ENCODE measurements at regions not wholly inside any gene's neighbourhood (a gene's known extent, or its start where the extent isn't known, plus 50 kb on each side); places are given as distances from the start of the nearest gene placed in this dataset.

DNA sequence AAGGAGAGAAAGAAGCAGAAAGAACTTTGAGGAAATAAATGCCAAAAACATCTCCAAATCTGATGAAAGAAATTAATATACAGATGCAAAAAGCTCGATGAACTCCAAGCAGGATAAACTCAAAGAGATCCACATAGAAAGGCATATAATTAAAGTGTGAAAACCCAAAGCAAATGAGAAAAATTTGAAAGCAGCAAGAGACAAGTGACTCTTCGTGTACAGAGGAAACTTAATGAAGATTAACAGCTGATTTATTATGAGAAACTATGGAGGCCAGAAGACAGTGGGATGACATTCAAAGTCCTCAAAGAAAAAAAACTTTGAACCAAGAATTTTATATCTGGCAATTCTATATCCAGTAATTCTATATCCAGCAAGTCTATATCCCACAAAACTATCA is 163.0 kb upstream of the TMCC3 start:
- DNase-seq, result no peak

DNA sequence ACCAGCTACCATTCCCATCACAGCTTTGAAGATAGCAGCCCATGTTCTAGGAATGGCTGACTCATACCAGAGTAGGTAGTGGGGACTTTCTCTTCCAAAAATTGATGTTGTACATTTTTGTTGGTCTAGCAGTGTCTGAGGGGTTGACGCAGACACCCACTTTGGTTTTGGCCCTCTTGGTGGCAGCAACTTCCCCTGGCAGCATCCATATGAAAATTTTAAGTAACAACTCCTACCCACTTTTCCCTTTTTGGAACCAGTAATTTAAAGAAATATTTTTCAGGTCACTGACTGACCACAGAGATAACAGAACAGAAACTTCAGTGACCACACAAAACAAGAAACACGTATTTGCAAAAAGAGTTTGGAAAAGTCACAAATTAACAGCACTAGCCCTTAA is 162.0 kb upstream of the TMCC3 start:
- no peak for DNase-seq

DNA sequence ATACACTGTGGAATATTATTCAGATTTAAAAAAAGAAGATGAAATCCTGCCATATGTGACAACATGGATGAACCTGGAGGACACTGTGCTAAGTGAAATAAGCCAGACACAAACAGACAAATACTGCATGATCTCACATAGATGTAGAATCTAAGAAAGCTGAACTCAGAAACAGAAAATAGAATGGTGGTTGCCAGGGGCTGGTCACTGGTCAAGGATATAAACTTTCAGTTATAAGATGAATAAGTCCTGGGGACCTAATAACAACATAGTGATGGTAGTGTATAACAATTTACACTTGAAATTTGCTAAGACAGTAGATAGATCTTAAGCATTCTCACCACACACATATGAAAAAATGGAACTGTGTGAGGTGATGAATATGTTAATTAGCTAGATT is 161.3 kb upstream of the TMCC3 start:
- no peak for DNase-seq

DNA sequence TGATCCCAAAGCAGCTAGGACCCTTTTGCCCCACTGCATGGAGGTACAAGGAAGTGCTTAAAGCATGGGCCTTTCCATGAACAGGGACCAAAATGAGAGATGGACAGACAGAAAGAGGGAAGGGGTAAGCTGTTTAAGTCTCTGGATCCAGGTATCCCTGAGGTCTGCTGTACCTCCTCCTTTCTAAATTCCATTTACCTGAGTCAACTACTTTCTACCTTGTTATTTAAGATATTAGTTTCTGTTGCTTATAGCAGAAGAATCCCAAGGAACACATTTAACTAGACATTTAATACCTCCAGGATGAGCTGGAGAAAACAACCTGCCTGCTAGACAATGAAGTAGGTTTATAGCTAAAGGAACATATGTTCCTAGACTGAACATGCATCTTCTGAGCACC is 157.6 kb upstream of the TMCC3 start:
- DNase-seq, result no peak

DNA sequence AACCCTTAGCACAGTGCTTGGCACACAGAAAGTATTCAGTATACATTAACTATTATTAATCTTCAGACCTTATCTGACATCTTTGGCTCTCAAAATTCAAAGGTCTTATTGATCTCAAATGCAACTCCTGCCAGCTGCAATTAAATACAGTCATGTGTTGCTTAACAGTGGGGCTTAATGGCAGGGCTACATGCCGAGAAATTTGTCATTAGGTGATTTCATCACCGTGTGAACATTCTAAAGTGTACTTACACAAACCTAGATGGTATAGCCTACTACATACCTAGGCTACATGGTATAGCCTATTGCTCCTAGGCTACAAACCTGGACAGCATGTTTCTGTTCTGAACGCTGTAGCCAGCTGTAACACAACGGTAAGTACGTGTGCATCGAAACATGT is 156.3 kb upstream of the TMCC3 start:
- no peak for DNase-seq

DNA sequence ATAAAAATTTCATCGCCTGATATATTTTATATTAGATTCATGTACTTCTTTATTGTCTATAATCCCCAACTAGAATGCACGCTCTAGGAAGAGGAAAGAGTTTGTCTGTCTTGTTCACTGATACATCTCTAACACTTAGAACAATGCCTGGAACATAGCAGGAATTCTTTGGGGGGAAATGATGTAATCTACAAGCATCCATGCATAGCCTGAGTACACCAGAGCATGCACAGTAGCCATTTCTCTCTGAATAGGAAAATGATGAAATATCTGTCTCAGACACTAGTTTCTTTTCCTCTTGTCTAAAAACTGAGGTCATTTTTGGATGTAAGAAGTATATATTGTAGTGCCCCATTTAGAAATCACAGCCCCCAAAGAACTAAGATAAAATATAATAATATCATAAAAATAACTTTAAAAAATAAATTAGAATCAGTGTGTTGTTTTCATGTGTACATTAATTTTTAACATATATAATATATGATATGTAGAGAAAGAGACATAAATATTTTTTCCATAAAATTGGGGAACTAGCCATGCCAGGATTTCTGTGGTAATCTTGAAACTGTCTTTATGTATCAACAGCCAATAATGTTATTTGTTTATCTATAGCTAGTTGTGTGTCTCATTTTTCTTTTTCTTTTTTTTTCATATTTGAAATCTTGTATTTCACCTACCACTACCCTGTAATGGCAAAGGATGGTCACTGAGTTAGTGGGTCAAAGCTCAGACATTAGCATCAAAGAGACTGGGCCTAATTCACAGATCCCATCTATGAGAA is 155.6 kb upstream of the TMCC3 start:
- no peak for DNase-seq

DNA sequence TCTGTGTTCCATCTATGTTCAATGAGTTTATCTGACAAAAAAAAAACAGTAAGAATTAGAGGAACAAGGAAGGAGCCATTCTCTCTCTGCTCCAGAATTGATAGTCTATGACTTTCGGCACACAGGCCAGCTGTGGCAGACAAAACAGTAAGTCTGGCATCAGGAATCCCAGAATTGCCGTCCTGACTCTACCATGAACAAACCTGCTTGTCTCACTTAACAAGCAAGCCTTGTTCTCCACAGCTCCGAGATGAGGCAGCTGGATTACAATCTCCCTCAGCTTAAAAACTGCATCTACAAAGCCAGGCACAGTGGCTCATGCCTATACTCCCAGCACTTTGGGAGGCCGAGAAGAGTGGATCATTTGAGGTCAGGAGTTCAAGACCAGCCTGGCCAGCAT is 153.6 kb upstream of the TMCC3 start:
- no peak for DNase-seq

DNA sequence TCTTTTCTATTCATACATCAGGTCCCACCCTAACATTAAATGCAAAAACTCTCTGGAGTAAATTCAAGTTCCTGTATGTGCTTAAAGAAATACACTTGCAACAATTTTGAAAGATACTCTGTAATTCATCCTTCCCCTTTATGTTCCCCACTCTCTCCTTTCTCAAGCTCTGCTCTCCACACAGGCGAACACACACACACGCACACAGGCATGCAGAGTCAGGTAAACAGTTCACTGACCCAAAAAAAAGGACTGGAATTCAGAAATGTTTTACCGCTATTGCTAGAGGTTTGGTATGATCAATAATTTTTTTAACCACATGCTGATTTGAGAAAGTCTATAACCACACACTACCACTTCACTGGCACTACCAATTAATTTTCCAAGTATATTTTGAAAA is 152.4 kb upstream of the TMCC3 start:
- DNase-seq, result no peak

DNA sequence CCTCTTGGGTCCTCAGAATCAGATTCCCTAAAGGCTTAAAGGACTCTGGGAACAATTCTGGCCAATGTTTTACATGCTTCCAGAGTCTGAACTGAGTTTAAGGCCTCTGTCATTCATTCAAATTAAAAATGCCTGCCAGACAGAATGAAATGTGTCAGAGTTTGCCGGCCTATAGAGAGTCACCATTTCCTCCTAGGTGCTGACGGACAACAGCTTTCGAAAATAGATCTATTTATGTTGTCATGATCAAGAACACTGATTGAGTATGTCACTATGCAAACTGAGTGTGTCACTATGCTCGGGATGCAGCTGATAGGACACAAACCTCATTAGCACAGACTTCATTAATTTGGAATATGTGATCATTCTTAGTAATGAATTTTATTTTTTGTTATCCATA is 151.4 kb upstream of the TMCC3 start:
- no peak for DNase-seq

DNA sequence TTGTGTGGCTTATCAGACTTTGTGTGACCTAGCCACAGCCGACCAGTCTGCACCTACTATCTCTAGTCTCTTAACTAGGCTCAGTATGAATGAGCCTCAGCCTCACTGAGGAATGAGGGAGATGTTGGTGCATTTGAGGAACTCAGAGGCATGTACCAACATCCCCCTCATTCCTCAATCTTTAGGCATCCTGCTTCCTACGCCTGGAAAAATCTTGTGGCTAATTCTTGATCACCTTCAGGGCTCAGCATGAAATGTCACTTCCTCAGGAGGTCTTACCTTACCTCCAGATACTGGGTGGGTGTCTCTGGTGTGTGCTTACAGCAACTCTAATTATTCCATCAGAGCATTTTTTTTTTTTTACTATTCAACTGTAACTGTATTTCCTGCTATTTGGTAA is 148.8 kb upstream of the TMCC3 start:
- DNase-seq, result no peak

DNA sequence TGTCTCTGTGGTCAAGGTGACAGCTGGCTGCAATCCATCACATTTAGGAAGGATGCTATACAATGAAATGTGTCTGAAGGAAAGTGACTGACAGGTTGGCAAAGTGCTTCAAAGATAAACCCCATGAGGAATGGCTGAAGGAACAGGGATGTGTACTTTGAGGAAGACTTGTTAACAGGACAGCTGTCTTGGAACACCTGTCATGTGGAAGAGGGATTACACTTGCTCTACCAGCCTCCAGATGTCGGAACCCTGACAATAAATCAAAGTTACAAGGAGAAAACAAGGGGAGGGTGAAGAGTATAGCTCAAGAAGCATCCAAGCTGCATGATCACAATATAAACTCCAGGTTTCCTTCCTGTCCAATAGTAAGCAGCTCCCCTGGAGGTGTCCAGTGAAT is 147.8 kb upstream of the TMCC3 start:
- no peak for DNase-seq

DNA sequence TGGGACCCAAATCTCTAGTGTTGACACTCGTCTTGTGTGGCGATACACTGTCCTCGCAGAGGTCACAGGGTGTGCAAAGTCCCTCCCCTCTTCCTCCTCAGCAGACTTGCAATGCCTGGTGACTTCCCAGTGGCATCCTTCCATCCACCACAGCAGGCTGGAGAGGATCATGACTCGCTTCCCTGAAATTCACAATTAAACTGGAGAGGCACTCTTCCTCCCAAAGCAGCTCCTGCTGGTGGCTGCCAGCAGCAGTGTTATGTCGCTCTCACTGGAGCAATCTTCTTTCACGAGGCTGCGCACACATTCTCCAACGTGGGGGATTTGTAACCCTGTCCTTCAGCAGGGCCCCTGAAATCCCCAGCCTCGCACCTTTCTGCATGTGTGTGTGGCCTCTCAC is 145.2 kb upstream of the TMCC3 start:
- no peak for DNase-seq

DNA sequence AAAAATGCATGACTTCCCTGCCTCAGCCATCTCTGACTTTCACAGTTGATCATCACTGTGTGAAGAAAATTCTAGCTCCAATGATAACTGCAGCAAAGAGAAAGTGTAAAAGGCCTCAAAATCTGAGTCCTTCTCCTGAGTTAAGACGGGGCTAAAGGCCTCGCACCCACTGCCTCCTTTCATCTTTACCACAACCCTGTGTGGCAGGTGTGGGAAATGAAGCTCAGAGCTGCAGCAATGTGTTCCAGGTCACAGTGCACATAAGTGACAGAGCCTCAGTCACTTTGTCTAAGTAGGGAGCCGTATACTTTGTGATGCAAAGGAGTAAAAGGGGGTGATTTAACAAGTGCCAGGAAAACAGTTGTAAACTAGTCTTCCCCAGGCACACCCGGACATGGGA is 144.7 kb upstream of the TMCC3 start:
- DNase-seq, result no peak

DNA sequence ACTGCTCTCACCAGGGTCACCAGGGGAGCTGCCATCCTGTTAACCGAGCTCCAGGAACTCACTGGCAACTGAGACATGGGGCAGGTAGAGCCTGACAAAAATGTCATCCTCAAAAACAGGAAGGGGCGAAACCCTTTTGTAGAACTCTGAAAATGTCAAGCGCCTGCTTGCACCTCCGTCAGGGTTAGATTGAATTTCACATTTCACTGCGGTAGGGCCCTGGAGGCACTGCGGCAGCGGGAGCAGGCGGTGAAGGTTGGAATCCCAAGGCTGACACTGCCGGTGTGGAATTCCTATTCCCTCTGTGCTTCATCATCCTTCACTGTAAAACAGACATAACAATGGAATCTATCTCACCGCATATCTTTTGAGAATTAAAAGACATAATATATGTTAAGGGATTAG is 142.8 kb upstream of the TMCC3 start:
- no peak for DNase-seq

DNA sequence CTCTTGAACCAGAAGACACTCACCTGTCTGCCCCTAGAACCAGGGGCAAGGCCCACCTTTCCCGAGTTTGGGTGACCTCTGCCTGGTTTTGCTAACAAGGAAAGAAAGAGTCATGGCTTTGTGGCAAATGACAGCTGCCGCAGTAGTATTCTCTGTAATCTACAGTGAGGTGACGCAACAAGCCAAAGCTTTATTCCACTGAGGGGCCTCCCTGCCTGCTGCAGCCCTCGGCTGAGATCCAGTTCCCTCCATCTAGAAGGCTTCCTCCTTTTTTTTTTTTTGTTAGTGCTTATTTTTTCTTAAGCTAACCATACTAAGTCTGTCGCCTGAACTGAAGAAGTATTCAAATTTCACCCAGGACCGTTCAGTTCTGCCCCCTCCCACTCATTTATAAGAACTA is 142.3 kb upstream of the TMCC3 start:
- DNase-seq, result no peak

DNA sequence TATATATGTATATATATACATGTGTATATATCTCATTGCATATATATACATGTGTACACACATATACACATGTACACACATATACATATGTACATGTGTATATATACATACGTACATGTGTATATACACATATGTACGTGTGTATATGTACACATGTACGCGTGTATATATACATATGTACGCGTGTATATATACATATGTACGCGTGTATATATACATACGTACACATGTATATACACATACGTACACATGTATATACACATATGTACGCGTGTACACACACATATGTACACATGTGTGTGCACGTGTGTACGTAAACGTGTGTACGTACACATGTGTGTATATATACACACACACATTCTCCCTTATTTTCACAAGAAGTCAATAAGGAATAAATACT is 141.6 kb upstream of the TMCC3 start:
- no peak for DNase-seq

DNA sequence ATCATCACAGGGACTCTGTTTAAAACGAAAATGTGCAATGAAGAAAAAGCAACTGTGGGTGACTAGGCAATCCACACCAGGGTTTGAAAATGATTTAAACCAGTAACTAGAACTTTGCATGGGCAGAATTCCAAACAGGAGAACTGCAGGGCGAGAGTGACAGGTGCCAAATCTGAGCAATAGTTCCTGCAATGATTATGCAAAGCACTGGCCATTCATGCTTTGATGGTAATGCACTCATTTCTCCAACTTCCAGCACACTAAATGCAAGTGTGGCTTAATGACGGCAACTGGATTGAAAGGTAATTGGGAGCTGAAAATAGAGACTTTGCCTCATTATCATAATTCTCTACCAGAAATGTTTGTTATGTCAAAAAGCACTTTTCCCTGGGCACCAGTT is 140.5 kb upstream of the TMCC3 start:
- DNase-seq, result no peak

DNA sequence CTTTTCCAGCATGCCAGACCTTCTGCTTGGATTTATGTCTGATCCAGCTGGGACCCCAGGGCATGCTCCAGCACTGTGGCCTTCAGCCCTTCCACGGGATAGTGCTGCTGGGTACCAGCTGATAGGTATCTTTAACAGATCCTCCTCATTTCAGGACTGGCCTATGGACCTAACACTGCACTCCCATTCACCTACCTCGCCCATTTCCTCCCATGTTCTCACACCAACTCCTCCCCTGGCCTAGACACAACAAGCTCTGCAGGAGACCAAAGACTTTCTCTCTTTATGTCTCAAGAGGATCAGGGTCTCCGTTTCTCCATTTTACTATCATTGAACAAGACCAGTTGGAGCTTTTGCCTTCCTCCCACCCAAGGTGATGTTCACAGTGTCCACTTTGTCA is 140.0 kb upstream of the TMCC3 start:
- DNase-seq, result no peak

DNA sequence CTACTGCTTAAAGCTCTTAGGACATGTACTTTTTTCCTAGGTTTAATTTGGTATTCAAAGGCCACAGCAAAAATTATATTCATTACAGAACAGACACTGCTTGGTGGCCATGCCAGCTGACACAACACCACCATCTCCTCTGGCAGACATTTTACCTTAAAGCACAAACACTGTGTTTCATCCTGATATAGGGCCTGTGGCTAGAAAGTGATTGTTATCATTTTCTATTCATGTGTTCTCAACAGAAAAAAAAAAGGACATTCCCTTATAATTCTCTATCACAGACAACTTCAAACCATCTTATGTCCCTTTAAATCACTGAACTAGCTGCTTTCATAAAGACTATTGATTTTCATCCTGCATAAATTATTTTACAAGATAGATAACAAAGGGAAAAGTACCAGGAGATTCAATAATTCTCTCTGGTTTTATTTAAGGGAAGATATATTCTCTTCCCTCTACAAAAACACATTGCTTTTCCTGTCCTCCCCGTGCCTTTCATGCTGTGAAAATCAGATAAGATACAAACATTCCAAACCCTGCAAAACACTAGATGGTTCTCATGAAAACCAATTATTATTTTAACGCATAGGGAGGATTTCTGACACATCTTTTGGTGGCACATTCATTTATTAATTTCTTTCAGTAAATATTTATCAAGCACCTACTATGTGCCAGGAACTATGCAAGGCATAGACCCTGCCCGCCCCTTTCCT is 139.3 kb upstream of the TMCC3 start:
- no peak for DNase-seq

DNA sequence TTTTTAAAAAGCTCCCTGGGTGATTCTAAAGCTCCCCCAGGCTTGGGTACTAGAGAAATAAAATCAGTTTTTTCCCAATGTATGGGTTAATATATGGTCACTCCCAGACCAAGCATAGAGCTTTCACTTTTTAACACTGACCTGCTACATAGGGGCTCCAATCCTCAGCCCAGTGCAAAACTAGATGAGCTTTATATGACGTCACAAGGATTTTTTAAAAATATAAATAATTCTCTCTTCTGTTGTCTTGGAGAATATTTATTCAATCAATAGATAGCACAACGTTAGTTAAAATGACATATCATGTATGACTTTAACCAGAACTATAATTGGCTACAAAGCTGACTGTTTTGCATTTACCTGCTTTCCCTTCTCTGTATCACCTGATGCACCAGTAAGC is 137.9 kb upstream of the TMCC3 start:
- no peak for DNase-seq

DNA sequence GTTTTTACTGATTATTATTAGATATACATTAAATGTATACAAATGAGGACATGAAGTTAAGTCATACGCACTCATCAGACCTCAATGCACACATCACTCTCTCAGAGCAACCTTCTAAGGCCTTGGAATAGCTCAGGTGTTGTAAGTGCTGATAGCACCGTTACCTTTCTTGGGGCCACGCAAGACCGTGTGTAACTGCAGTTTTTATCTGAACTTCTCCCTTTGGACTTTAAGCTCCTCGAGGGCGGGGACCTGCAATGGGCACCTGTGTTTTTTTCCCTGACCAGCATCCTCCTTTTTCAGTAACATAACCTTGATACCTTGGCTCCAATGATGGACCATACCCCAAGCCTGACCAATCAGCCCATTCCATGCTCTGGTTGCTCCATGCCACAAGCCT is 136.5 kb upstream of the TMCC3 start:
- no peak for DNase-seq

DNA sequence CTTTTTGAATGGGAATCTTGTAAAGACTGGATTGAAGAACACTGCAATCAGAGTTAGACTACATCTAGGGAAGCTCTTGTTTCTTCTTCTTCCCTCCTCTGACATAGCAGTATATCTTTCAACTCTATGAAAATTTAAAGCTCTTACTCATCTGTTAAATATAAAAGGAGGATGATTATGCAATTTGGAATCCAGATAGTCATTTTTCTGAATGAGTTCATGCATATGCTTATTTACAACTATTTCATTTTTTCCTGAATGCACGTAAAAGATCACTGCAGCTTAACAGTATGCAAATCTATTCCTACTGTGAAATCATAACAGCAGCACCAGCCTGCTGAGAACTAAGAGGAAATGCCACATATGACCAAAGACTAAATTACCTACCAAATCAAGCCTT is 133.5 kb upstream of the TMCC3 start:
- DNase-seq, result no peak

DNA sequence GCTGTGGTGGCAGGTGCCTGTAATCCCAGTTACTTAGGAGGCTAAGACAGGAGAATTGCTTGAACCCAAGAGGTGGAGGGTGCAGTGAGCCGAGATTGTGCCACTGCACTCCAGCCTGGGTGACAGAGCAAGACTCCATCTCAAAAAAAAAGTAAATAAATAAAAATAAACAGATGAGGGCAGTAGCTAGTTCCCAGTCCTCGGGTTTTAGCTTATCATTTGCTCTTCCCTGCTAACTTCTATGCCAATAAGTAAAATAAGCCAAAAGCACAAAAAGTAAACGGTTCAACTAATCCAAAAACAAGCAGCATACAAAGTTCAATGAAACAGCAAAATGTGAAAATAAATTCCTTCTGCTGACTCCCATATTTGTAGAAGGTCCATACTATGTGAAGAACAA is 133.0 kb upstream of the TMCC3 start:
- no peak for DNase-seq

DNA sequence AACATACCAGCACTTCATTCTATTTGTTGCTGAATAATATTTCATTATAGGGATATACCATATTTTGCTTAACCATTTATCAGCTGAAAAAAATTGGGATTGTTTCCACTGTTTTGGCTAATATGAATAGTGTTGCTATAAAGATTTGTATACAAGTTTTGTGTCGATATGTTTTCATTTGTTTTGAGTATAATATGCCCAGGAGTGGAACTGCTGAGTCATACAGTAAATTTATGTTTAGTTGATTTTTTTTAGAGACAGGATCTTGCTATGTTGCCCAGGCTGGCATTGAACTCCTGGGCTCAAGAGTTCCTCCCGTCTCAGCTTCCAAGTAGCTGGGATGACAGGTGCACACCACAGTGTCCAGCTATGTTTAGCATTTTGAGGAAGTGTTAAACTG is 131.5 kb upstream of the TMCC3 start:
- DNase-seq, result no peak

DNA sequence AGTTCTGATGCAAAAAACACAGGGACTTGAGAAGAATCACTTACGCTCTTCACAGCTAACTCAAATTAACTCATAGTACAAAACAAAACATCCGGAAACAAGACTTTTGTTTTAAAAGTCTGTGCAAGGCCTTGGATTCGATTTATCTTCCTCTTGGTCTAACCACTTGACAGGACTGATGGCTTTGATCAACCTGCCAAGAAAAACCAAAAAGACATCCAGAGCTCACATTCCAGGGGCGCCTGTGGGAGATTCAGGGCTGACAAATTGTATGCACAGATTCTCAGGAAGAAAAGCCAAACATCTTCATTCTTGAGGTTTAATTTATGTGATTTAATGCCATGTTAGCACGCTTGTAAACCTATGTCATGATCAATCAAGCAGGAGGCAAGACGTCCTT is 129.1 kb upstream of the TMCC3 start:
- no peak for DNase-seq
